Trophoblast cell (in vitro differentiated cells and primary cell): ENCODE measurements at regions not wholly inside any gene's neighbourhood (a gene's known extent, or its start where the extent isn't known, plus 50 kb on each side); places are given as distances from the start of the nearest gene placed in this dataset.

ENCODE experiments used
- DNase-seq, 2 donors: peaks; one replicate each; pipeline ENCODE4 v3.0.0-alpha.2; 2016
- H2AFZ ChIP-seq: 2 replicates; pipeline ENCODE4 v1.6.1; 2013; ENCODE audit warnings: low read length, moderate library complexity, mild to moderate bottlenecking; ENCODE audit not compliant: insufficient read depth, poor library complexity
- H2AK5ac ChIP-seq: 2 replicates; pipeline ENCODE4 v1.6.1; 2013; ENCODE audit warnings: mild to moderate bottlenecking, low read length
- H2BK120ac ChIP-seq: 2 replicates; pipeline ENCODE4 v1.6.1; 2013; ENCODE audit warnings: low read length, mild to moderate bottlenecking, moderate library complexity; ENCODE audit not compliant: insufficient read depth, poor library complexity
- H2BK12ac ChIP-seq: 2 replicates; pipeline ENCODE4 v1.6.1; 2013; ENCODE audit warnings: mild to moderate bottlenecking, low read length, moderate library complexity
- H2BK5ac ChIP-seq: 2 replicates; pipeline ENCODE4 v1.6.1; 2013; ENCODE audit warnings: low read length, low read depth, moderate library complexity, mild to moderate bottlenecking; ENCODE audit not compliant: poor library complexity
- H3K14ac ChIP-seq: 2 replicates; pipeline ENCODE4 v1.6.1; 2013; ENCODE audit warnings: mild to moderate bottlenecking, low read length
- H3K18ac ChIP-seq: 2 replicates; pipeline ENCODE4 v1.6.1; 2013; ENCODE audit warnings: mild to moderate bottlenecking, low read length
- H3K23ac ChIP-seq: 2 replicates; pipeline ENCODE4 v1.6.1; 2013; ENCODE audit warnings: low read length
- H3K27ac ChIP-seq: 2 replicates; pipeline ENCODE4 v1.5.1; 2013; ENCODE audit warnings: low read depth, mild to moderate bottlenecking, inconsistent platforms, low read length, moderate library complexity
- H3K27me3 ChIP-seq: 2 replicates; pipeline ENCODE4 v1.6.1; 2013; ENCODE audit warnings: inconsistent platforms, mild to moderate bottlenecking, low read length, moderate library complexity; ENCODE audit not compliant: insufficient read depth
- H3K36me3 ChIP-seq, 2 experiments: 1 replicate in 1 of 2; 2 replicates in 1 of 2; pipeline ENCODE4 v1.6.1; 2013; ENCODE audit warnings: low read length in 2 of 2, mild to moderate bottlenecking in 2 of 2, moderate library complexity in 1 of 2; ENCODE audit not compliant: insufficient read depth in 2 of 2, control insufficient read depth in 1 of 2
- H3K4ac ChIP-seq: 2 replicates; pipeline ENCODE4 v1.6.1; 2013; ENCODE audit warnings: low read depth, mild to moderate bottlenecking, low read length, moderate library complexity
- H3K4me1 ChIP-seq, 2 experiments: 1 replicate in 1 of 2; 2 replicates in 1 of 2; pipeline ENCODE4 v1.6.1; 2013; ENCODE audit warnings: low read length in 2 of 2, mild to moderate bottlenecking in 2 of 2, moderate library complexity in 1 of 2; ENCODE audit not compliant: insufficient read depth in 2 of 2, control insufficient read depth in 1 of 2
- H3K4me2 ChIP-seq: 2 replicates; pipeline ENCODE4 v1.6.1; 2013; ENCODE audit warnings: inconsistent platforms, mild to moderate bottlenecking, low read length, moderate library complexity
- H3K4me3 ChIP-seq: 2 replicates; pipeline ENCODE4 v1.5.1; 2013; ENCODE audit warnings: mild to moderate bottlenecking, low read depth, low read length, inconsistent platforms
- H3K79me1 ChIP-seq: one replicate; pipeline ENCODE4 v1.6.1; 2013; ENCODE audit warnings: low read length
- H3K79me2 ChIP-seq: 2 replicates; pipeline ENCODE4 v1.6.1; 2013; ENCODE audit warnings: low read length, mild to moderate bottlenecking; ENCODE audit not compliant: control insufficient read depth, insufficient read depth, poor library complexity
- H3K9ac ChIP-seq: 2 replicates; pipeline ENCODE4 v1.6.1; 2013; ENCODE audit warnings: mild to moderate bottlenecking, low read length
- H3K9me3 ChIP-seq: 2 replicates; pipeline ENCODE4 v1.6.1; 2013; ENCODE audit warnings: low read depth, mild to moderate bottlenecking, control low read depth, inconsistent platforms, low read length; ENCODE audit not compliant: insufficient read depth
- H4K12ac ChIP-seq: 2 replicates; pipeline ENCODE4 v1.6.1; 2013; ENCODE audit warnings: low read depth, mild to moderate bottlenecking, low read length, moderate library complexity
- H4K8ac ChIP-seq: 2 replicates; pipeline ENCODE4 v1.6.1; 2013; ENCODE audit warnings: low read depth, mild to moderate bottlenecking, low read length, moderate library complexity
- H4K91ac ChIP-seq: one replicate; pipeline ENCODE4 v1.6.1; 2013; ENCODE audit warnings: low read depth, mild to moderate bottlenecking, low read length, moderate library complexity
- WGBS: extraction: QIAGEN DNeasy Blood & Tissue Kit; methylation state at CpG from one replicate; pipeline ENCODE4 v1.1.7; 2013; ENCODE audit warnings: missing lambda C conversion rate; ENCODE audit not compliant: insufficient read length, insufficient coverage; ENCODE audit errors: extremely low coverage; 5-methylcytosine and 5-hydroxymethylcytosine counted together

DNA sequence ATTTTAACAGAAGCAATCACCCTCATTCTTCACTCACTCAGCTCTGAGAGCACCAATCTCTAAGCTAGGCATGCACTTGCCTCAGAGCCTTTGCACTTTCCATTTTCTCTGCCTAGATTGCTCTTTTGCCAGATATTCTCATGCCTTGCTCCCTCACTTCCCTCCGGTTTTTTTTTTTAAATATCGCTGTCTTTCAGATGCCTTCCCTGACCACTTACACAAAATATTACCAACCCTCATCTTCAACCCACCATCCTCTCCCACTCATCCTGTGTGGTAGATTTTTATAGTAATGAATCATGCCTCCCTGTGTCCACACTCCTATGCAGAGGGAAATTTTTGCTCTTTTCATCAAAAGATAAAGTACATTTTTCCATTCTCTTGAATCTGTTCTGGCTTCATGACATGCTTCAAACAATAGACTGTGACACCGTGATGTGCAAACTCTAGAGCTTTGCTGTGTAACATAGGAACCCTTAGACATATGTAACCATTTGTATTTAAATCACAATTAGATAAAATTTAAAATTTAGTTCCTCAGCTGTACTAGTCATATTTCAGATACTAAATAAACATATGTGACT lies 437.1 kb downstream of the UTRN start:
- H4K91ac ChIP-seq, result no peak overlapping the region
- WGBS, result 100% methylated on average over 1 of the region's 3 CpGs
- no peak for DNase-seq

DNA sequence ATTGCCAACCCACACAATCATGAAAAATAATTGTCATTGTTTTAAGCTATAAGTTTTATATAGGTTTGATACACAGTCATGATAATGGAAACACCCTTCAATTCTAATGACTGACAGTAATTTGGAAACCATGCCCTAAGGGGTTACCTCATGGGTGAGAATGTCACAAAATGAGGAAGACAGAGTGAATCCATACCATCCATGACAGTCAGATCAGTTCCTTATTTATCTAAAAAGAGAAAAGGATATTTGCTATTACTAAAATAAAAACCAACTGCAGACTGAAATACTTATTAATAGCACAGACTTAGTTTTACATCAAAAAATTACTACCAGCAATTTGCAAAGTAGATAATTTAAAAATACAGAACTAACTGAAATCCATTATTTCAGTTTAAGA lies 437.8 kb downstream of the UTRN start:
- no peak overlapping the region for H3K9ac ChIP-seq
- H3K18ac ChIP-seq, result no peak overlapping the region
- H3K79me1 ChIP-seq, result peaks cover 1% of the 10 kb centered on the region
- H3K14ac ChIP-seq, result no peak overlapping the region
- no peak overlapping the region for H4K91ac ChIP-seq
- H3K27me3 ChIP-seq, result no peaks in the 10 kb centered on the region
- H3K4me2 ChIP-seq, result no peak overlapping the region
- DNase-seq, result no peak
- H3K23ac ChIP-seq, result no peak overlapping the region
- no peak overlapping the region for H2AFZ ChIP-seq
- H3K36me3 ChIP-seq, result peaks cover 2% of the 10 kb centered on the region in 2 experiments
- H2BK120ac ChIP-seq, result no peak overlapping the region
- H3K27ac ChIP-seq, result no peak overlapping the region
- H3K9me3 ChIP-seq, result peaks cover 2% of the 10 kb centered on the region
- no peak overlapping the region for H2BK5ac ChIP-seq
- no peak overlapping the region for H4K8ac ChIP-seq
- peaks cover 0 to 2% of the 10 kb centered on the region in 2 experiments for H3K4me1 ChIP-seq
- no peak overlapping the region for H2BK12ac ChIP-seq
- no peak overlapping the region for H2AK5ac ChIP-seq
- H3K4ac ChIP-seq, result no peak overlapping the region
- no peak overlapping the region for H3K4me3 ChIP-seq
- H3K79me2 ChIP-seq, result no peaks in the 10 kb centered on the region
- H4K12ac ChIP-seq, result no peak overlapping the region

More for the DNA sequence above, 437.1 kb downstream of the UTRN start:
- Histone ChIP-seq H3K23ac (no peak overlapping the region), H3K9me3 (peaks cover 2% of the 10 kb centered on the region), H3K4me1 (peaks cover 0 to 2% of the 10 kb centered on the region in 2 experiments), H2BK5ac (no peak overlapping the region), H3K79me2 (no peaks in the 10 kb centered on the region), H3K27ac (no peak overlapping the region), H3K4ac (no peak overlapping the region), H3K4me2 (no peak overlapping the region), H3K14ac (no peak overlapping the region), H3K9ac (no peak overlapping the region), H2BK120ac (no peak overlapping the region), H4K12ac (no peak overlapping the region), H3K36me3 (peaks cover 0 to 2% of the 10 kb centered on the region in 2 experiments), H2AK5ac (no peak overlapping the region), H4K8ac (no peak overlapping the region), H3K4me3 (no peak overlapping the region), H3K79me1 (peaks cover 1% of the 10 kb centered on the region), H2BK12ac (no peak overlapping the region), H3K18ac (no peak overlapping the region), H3K27me3 (no peaks in the 10 kb centered on the region), H2AFZ (no peak overlapping the region)

DNA sequence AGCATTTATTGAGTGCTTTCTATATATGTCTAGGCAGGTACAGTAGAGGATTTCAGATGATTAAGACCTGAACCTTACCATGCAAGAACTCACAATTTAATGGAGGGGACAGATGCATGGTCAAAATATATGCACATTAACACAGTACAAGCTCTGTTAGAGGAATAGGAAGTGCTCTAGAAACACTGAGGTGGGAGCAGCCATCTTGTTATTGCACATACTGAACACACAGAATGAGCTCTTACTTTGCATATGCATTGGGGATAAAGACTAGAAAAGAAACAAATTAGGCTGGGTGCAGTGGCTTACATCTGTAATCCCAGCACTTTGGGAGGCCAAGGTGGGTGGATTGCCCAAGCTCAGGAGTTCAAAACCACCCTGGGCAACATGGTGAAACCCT lies 438.3 kb downstream of the UTRN start:
- Histone ChIP-seq H4K12ac (no peak overlapping the region), H3K14ac (no peak overlapping the region), H2BK120ac (no peak overlapping the region), H3K36me3 (peaks cover 2% of the 10 kb centered on the region in 2 experiments), H3K4me3 (no peak overlapping the region), H3K27me3 (no peaks in the 10 kb centered on the region), H3K4ac (no peak overlapping the region), H3K4me2 (no peak overlapping the region), H3K27ac (no peak overlapping the region), H4K91ac (no peak overlapping the region), H3K9me3 (peaks cover 2% of the 10 kb centered on the region), H3K4me1 (peaks cover 0 to 2% of the 10 kb centered on the region in 2 experiments), H3K79me2 (no peaks in the 10 kb centered on the region), H2BK5ac (no peak overlapping the region), H3K23ac (no peak overlapping the region), H2BK12ac (no peak overlapping the region), H3K9ac (no peak overlapping the region), H3K79me1 (peaks cover 1% of the 10 kb centered on the region), H3K18ac (no peak overlapping the region), H2AK5ac (no peak overlapping the region), H4K8ac (no peak overlapping the region), H2AFZ (no peak overlapping the region)
- no peak for DNase-seq

DNA sequence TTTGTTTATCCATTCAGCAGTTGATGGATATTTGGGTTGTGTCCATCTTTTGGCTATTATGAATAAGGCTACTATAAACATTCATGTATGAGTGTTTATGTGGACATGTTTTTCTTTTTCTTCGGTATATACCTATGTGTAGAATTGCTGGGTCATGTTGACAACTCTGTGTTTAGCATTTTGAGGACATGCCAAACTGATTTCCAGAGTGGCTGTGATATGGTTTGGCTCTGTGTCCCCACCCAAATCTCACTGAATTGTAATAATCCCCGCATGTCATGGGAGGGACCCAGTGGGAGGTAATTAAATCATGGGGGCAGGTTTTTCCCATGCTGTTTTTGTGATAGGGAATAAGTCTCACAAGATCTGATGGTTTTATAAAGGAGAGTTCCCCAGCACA lies 439.7 kb downstream of the UTRN start:
- Histone ChIP-seq H3K27me3 (no peaks in the 10 kb centered on the region), H3K18ac (no peak overlapping the region), H3K23ac (no peak overlapping the region), H3K4me3 (no peak overlapping the region), H3K9me3 (peaks cover 2% of the 10 kb centered on the region), H2AK5ac (no peak overlapping the region), H2AFZ (no peak overlapping the region), H3K14ac (no peak overlapping the region), H2BK5ac (no peak overlapping the region), H3K4me2 (no peak overlapping the region), H3K9ac (no peak overlapping the region), H2BK12ac (no peak overlapping the region), H3K4me1 (peaks cover 0 to 2% of the 10 kb centered on the region in 2 experiments), H3K79me1 (peaks cover 1% of the 10 kb centered on the region), H3K36me3 (peaks cover 2% of the 10 kb centered on the region in 2 experiments), H3K27ac (no peak overlapping the region), H4K12ac (no peak overlapping the region), H2BK120ac (no peak overlapping the region), H3K4ac (no peak overlapping the region), H4K91ac (no peak overlapping the region), H3K79me2 (no peaks in the 10 kb centered on the region), H4K8ac (no peak overlapping the region)
- no CpG with 5 or more reads among the region's 2 CpGs for WGBS
- no peak for DNase-seq
